ENCODE measurements at regions not wholly inside any gene's neighbourhood (a gene's known extent, or its start where the extent isn't known, plus 50 kb on each side); places are given as distances from the start of the nearest gene placed in this dataset.
A peak's percentile ranks its signal among the peaks of the same experiment; 100 is the strongest.

- H3K4me3 ChIP-seq: no peak overlapping the region
- DNase-seq (no peak), ATAC-seq (no peak)
- peaks cover 0 to 3% (median 0%) of the 10 kb centered on the region in 3 donors for H3K27me3 ChIP-seq (ENCODE audit: insufficient read depth in 3 of 3, low read length in 2 of 3)
- 57 to 64% (median 61%) methylated on average over 6 of the region's 6 CpGs for WGBS, 3 donors
- no peaks in the 10 kb centered on the region for H3K4me1 ChIP-seq
- H3K9me3 ChIP-seq: no peaks in the 10 kb centered on the region
- H3K27ac ChIP-seq: no peak overlapping the region
- TF ChIP-seq CTCF (IDR thresholded peaks at IDR 0.05): no peak
- intact Hi-C loops (cut with DNase I): no loop called here
- no peaks in the 10 kb centered on the region for H3K36me3 ChIP-seq (ENCODE audit: insufficient read depth in 1 of 2, low read depth in 1 of 2)
These were observed 894.6 kb downstream of the PLOD2 start for GRCh38 chr3:145266368-145266767.

- Histone ChIP-seq H3K27me3 (ENCODE audit: insufficient read depth in 3 of 3, low read length in 2 of 3) (peaks cover 0 to 3% (median 0%) of the 10 kb centered on the region in 3 donors), H3K27ac (no peak overlapping the region), H3K4me1 (no peaks in the 10 kb centered on the region), H3K36me3 (ENCODE audit: insufficient read depth in 1 of 2, low read depth in 1 of 2) (no peaks in the 10 kb centered on the region), H3K4me3 (no peak overlapping the region), H3K9me3 (no peaks in the 10 kb centered on the region)
- intact Hi-C loops (cut with DNase I): no loop called here
- DNase-seq: no peak
- WGBS, 3 donors: 81 to 86% (median 84%) methylated on average over 3 of the region's 3 CpGs
- no peak for ATAC-seq
- no peak for TF ChIP-seq CTCF (IDR thresholded peaks at IDR 0.05)
These were observed 891.9 kb downstream of the PLOD2 start for GRCh38 chr3:145269106-145269505.

- no peak overlapping the region for H3K4me3 ChIP-seq
- H3K9me3 ChIP-seq: peaks cover 12% of the 10 kb centered on the region
- peak in 1 of 4 donors; percentile 48 for ATAC-seq
- 12 to 23% (median 19%) methylated on average over 3 of the region's 3 CpGs for WGBS, 3 donors
- no peak for DNase-seq
- H3K27me3 ChIP-seq (ENCODE audit: insufficient read depth in 3 of 3, low read length in 2 of 3): peaks cover 0 to 3% (median 0%) of the 10 kb centered on the region in 3 donors
- intact Hi-C loops (cut with DNase I): no loop called here
- H3K4me1 ChIP-seq: no peaks in the 10 kb centered on the region
- TF ChIP-seq CTCF (IDR thresholded peaks at IDR 0.05): no peak
- H3K36me3 ChIP-seq (ENCODE audit: insufficient read depth in 1 of 2, low read depth in 1 of 2): no peaks in the 10 kb centered on the region
- no peak overlapping the region for H3K27ac ChIP-seq
These were observed 888.3 kb downstream of the PLOD2 start for GRCh38 chr3:145272684-145273083.

- 74 to 78% (median 75%) methylated on average over 2 of the region's 2 CpGs for WGBS, 3 donors
- Histone ChIP-seq H3K4me3 (no peak overlapping the region), H3K27ac (no peak overlapping the region), H3K36me3 (ENCODE audit: insufficient read depth in 1 of 2, low read depth in 1 of 2) (no peaks in the 10 kb centered on the region), H3K9me3 (no peaks in the 10 kb centered on the region), H3K4me1 (no peaks in the 10 kb centered on the region), H3K27me3 (ENCODE audit: insufficient read depth in 3 of 3, low read length in 2 of 3) (no peaks in the 10 kb centered on the region)
- intact Hi-C loops (cut with DNase I): no loop called here
- ATAC-seq (no peak), DNase-seq (no peak)
- no peak for TF ChIP-seq CTCF (IDR thresholded peaks at IDR 0.05)
These were observed 878.5 kb downstream of the PLOD2 start for GRCh38 chr3:145282505-145282904.

- no peaks in the 10 kb centered on the region for H3K9me3 ChIP-seq
- no peak overlapping the region for H3K27ac ChIP-seq
- no peaks in the 10 kb centered on the region for H3K36me3 ChIP-seq (ENCODE audit: insufficient read depth in 1 of 2, low read depth in 1 of 2)
- no peaks in the 10 kb centered on the region for H3K4me1 ChIP-seq
- 86 to 94% (median 86%) methylated on average over 1 of the region's 1 CpG for WGBS, 3 donors
- no peaks in the 10 kb centered on the region for H3K27me3 ChIP-seq (ENCODE audit: insufficient read depth in 3 of 3, low read length in 2 of 3)
- intact Hi-C loops (cut with DNase I): no loop called here
- no peak for TF ChIP-seq CTCF (IDR thresholded peaks at IDR 0.05)
- DNase-seq: no peak
- no peak for ATAC-seq
- H3K4me3 ChIP-seq: no peak overlapping the region
These were observed 874.0 kb downstream of the PLOD2 start for GRCh38 chr3:145286937-145287336.
